HG03460 (cell line): ENCODE measurements at regions not wholly inside any gene's neighbourhood (a gene's known extent, or its start where the extent isn't known, plus 50 kb on each side); places are given as distances from the start of the nearest gene placed in this dataset.

Experiments used
- ATAC-seq: cut with Tn5 transposase; IDR thresholded peaks from one replicate; pipeline ENCODE4 v1.9.1; 2021; ENCODE audit not compliant: unreplicated experiment

DNA sequence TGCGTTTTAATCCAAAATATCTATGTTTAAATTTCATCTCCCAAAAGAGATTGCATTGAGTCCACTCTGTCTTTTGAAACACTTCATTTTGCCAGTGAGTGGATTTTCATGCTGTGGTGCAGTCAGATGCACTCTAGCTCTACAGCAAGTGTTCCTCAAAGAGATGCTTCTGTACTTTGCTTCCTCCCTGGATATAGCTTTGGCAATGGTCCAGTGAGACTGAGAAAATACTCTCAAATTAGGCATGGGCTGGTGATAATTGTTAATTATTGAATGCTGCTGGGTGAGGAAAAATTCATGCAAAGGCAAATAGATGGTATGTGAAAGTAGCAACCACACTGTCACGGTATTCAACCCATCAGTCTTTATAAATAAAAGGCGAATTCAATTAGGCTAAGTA is 396.9 kb downstream of the ADGRL2 start:
- ATAC-seq = no peak

DNA sequence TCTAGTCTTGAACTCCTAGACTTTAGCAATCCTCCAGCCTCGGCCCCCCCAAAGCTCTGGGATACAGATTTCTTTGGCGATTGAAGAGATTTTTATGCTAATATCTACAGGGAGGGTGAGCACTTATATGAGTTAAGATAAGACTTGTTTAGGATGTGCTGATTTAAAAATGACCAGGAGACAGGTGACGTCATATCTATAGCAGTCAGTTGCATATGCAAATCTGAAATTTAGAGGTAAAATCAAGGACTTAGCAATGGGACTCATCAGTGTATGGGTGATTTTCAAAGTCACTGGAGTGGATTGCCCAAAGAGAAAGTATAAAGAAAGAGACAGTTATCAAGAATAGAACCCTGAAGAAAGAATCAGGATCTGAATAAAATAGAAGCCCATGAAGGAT is 394.5 kb downstream of the ADGRL2 start:
- no peak for ATAC-seq

DNA sequence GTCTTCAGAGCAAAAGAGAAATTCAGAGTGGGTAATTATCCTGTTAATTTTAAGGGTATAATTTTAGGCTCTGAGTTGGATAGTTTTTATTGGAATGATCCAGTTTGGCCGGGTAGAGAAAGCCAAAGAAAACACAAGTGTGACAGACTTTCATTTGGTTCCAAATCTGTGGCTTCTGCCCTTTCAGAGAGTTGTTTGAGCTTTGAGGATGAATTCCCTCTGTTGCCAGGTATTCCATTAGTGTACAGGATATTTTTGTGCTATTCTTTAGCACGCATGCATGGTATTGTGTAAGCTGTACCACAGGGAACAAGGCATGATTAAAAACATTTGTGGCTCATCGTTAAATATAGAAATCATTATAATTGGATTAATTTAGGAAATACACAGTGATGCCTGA is 384.4 kb downstream of the ADGRL2 start:
- no peak for ATAC-seq

DNA sequence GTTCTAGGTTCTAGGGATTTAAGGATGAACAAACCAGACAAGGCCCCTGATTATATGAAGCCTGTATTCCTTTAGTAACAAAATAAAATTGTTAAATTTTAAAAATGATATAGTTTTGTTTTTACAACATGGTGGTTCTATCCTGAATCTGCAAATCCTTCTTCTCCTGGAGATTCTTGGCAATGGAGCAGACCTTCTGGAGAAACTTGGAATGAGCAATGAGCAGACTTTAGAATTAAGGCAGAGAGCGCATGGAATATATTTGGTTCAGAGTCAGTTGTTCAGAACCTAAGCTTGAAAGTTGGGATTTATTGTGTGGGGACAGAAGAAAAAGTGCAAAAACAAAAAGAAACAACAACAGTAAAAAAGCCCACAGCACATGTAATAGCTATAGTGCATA is 381.1 kb downstream of the ADGRL2 start:
- no peak for ATAC-seq

DNA sequence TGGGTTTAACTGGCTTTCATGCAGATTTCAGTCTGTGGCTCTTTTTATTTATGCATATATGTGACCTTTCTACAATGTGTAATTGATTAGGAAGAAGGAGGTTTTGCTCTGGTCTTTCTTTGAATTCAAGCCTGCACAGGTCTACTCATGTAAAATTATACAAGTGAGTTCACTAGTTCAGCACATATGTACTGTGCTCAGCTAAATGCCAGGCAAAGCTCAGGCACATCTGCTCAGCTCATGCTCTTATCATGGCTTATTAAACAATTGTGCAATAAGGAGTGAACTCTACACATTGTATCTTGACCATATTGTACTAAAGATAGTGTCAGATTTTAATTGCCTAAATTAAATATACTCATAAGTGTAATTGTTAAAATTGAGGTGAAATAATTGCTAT is 378.4 kb downstream of the ADGRL2 start:
- no peak for ATAC-seq

DNA sequence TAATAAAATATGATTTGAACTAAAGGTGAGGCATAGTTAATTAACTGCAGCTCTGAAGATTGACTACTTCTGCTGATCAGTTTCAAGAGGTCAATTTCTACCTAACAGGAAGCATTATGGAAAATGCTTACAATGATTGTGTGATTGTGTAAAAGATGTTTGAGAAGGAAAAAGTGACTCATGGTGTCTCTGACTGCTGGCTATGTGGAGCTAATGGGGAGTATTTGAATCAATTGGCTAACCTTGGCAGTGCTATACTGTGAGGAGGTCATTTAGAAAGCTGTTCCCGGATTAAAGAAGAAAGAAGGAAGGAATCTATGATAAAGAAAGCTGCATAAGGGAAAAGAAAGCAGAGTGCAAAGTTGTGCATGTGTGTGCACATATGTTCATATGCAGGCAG is 376.5 kb downstream of the ADGRL2 start:
- no peak for ATAC-seq

DNA sequence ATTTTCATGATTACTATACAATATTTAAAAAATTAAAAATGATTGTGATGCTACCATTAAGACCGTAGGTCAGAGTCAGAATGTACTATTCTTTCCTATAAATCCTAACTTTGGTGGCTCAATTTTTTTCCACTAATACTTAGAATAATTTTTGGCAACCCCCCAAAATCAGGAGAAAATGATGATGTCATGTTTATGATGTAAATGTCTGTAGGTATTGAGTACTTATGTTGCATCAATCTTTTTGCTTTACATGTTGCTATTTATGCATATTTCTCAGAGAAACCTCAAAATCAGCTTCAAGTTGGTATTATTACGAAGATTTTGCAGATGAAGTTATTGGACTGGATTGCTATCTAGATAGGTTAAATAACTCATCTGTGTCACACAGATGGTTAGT is 371.2 kb downstream of the ADGRL2 start:
- no peak for ATAC-seq

DNA sequence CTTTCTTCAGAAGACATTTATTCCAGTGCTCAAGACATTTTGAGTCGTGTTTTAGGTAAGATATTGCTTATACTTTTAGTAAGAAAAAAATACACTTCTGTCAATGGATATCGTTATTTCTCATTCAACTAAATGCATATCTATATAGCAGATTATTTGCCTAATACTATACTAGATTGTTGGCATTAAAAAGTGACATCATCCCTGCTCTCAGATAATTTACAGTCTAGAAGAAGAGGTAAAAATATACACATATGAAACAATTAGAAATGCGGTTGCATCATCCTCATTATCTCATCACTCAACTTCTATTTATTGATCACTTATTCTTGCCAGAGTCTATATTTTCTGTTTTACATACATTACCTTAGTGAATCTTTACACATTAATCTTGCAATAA is 367.7 kb downstream of the ADGRL2 start:
- no peak for ATAC-seq

DNA sequence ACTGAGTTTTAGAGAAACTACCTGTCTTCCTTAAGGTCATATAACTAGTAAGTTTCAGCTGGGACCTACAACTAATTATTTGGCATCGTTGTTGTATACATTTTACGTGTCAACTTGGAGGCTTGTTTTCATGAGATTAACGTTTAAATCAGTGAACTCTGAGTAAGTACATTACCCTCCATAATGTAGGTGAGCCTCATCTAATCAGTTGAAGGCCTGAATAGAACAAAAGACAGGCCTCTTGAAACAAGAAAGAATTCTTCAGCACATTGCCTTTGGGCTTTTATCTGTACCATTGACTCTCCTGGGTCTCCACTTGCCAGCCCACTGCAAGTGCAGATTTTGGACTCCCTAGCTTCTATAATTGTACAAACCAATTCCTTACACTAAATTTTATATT is 364.6 kb downstream of the ADGRL2 start:
- ATAC-seq = no peak

DNA sequence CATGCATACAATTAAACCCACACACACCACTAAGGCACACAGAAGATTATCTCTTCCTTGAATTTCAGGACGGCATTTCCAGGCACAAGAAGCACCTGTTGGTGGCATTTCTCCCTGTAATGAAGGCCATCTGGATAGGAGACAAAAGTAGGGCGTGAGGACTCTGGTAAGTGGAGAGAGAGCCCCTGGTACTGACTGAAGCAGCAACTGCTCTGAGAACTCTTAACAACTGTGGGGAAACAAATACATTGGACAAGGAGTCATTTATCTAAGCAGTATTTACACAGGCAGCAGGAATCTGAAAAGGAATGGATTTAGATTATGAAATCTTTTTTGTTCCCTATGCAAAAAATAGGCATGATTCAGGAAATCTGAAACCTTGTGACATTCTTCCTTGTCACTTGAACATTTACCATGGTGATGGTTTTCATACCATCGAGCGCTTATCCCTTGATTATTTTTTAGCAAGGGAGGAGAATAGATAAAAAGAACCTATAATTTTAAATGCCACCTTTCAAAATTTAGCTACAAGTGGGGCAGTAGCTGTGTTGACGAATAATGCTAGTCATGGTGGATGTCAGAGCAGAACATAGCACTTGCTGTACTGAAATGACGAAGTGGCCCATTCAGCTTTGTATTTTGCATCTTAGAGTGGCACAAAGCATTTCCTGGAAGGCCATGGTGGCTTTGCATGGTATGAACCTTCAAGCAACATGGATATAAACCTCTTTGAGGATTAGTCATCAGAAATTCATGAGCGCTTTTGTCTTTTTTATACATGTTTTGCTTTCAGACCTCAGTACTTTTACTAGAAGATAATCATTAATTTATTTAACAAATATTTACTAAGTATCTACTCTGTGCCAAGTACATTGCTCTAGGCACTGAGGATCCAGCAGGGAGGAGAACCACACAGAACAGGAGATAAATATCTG is 362.0 kb downstream of the ADGRL2 start:
- ATAC-seq = no peak

DNA sequence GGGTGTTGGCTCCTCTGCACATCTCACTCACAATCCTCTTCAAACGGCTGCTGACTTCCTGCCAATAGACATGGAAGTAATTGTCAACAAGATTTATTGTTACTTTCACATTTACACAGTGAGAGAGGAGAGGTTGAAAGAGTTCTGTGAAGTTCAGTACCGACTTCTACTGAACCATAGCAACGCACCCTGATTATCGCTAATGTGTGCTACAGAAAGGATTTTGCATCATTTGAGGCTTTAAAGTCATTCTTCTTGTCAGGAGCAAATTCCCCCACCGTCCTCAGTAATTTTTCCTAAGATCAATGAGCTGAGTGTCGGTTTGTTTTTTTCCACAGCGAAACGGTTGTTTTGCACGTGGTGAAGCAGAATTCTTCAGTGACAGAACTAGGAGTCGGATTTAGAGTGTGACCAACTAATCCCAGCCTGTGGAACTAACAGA is 361.0 kb downstream of the ADGRL2 start:
- no peak for ATAC-seq

DNA sequence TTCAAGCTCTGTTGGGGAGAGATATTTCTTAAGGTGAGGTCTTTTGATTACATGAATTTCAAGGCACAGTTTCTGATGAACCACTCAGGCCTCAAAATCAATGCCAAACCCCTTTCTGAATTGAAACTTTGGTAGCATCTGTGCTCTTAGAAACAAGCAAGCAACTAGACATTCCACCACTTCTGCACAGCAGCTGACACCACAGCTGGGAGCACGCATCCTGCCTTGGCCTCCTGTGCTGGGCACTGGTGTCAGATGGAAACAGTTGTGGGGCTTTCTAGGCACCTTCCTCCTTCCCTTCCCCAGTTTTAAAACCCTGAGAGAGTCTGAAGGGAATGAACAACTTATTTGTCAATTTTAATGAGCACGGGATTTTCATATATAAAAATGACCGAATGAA is 360.2 kb downstream of the ADGRL2 start:
- no peak for ATAC-seq

DNA sequence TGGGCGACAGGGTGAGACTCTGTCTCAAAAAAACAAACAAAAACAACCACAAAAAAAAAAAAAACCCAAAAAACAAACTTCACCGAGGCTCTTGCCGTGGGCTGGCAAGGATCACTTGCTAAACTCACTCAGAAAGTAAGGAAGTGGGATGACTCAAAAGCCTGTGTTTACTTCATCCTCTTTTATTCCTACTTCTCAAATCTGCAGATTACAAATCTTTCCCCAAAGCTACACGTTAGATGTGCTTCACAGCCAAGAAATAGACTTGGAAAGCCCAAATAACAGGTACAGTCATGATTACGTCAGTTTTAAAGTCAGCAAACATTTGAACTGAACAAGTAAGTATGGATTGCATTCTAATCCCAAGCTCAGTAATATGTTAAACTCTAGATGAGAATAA is 359.3 kb downstream of the ADGRL2 start:
- ATAC-seq = no peak

DNA sequence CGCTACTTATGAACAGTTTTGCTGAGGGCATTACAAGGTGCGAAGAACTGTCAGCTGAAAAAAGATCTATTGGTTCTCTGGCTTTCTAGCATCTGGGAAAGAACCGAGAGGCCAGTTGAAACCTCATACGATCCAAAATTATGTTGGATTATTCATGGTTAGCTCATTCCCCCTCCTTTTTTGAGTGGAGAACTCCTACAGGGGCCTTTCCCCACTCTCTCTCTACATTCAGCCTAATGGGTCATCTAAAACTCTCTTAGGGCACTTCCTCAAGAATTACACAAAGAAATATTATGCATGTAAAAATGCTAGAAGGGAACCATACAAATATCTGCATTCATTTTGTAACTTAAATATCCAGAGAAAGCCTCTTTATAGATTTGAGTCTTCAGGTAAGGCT is 358.2 kb downstream of the ADGRL2 start:
- no peak for ATAC-seq

DNA sequence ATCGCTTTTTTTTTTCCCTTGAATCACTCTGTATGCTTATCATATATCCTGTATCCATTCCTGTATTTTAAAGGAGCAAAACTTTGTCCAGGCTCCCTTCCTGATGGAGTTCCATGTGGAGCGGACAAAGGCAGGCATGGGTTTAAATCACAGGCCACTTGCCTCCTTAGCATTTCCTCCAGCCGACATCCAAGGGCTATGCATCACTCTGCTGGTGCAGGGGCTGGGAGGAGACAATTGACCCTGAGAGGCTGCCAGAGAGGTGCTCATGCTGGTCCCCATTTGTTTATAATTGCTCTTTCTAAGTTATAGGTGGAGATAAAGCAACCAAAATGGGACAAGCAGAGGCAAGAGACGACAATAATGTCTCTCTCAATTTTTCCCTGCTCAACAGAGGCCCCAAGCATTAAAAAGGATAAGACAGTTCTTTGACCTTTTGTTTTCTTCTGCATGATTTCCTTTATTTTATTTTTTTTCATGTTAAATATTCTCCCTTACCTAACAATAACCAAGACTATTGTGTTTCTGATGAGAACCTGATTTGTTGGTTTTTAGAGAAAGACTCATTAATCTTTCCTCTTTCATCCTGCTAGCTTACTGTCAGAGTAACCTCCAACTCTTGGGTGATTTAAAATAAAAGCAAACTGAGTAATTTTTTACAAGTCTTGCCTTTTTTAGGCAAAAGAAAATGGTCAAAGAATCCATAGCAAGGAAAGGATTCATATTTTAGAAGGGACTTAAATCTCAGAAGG is 353.7 kb downstream of the ADGRL2 start:
- ATAC-seq = no peak

DNA sequence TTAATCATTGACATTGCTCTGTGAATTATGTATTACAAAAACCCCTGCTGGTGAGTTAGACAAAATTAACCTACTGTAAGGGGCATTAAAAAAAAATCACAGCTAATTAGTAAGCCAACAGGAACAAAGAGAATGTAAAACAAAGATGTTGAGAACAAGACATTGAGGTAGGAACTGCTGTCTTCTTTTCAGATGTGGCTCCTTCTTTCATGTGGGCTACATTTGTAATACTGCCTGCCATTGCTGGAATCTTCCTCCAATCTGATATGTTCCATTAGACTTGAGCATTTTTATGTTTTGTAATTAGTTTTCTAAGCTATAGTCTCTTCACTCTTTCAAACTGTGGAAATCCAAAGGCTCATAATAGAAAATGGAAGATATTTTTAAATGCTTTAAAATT is 353.0 kb downstream of the ADGRL2 start:
- ATAC-seq = no peak

DNA sequence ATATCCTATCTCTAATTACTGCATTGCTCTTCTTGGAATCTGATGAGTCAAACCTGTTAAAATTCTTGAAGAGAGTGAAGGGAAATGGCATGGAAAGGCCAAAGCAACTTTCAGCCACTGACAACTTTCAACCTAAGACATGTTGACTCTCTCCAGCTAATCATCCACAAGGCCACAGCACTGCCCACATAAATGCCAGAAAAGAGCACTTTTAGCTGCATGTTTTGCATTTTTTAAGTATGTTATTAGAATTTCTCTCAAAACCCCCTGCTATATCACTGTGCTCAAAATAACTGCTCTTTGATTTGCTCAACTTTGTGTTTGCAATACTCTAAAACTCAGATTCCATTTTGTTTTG is 352.5 kb downstream of the ADGRL2 start:
- ATAC-seq = no peak

DNA sequence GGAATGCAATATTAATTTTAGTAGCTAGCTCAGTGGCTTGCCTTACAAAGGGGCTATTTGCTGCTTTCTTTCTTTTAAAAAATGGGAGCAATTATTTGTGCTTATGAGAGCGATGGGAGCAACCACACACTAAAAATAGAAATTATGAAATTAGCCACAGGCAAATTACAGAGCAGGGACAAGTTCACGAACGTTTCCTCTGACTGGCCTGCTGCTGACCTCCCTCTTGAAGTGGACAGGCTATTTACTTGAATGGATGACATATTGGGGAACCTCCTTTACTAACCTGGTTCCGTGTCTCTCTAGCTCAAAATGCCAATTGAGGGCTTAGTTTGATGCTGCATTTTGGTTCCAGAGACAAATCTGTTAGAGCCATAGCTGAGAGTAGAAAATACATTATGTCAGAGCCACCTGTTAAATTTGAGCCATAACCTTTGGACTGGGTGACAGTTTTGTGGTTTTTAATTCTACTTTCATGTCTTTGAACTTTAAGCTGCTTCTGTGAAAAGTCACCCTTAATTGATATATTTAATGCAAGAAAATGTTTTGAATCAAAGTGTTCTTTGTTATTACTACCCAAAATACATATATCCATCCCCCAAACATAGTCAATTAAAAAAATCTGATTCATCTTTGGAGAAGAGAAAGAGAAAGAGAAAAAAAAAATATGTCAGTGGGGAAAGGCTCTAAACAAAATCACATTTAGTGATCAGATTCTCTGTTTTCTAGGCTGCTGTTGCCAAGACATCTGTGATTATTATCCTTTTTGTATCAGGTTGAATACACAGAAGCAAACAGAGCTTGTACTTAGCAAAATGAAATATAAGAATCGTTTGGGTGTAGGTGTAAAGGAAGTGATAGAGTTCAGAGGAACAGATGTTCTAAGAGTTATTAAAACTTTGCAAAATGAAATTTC is 351.9 kb downstream of the ADGRL2 start:
- ATAC-seq = no peak

DNA sequence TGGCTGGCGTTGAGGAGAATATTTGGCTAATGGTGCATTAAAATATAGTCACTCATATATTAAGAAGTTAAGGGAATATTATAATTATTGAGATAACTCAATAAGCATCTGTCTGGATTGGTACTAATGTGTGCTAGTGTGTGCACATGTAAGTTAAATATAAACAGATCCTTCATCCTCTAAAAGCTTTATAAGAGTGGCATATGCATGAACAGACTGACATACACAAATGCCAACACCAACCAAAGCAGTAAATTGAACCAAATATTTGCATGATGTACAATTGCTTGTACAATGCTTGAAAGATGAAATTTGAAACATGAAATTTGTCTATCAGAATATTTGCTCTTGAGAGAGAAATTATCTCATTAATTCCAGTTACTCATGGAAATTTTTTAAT is 344.9 kb downstream of the ADGRL2 start:
- ATAC-seq = no peak

DNA sequence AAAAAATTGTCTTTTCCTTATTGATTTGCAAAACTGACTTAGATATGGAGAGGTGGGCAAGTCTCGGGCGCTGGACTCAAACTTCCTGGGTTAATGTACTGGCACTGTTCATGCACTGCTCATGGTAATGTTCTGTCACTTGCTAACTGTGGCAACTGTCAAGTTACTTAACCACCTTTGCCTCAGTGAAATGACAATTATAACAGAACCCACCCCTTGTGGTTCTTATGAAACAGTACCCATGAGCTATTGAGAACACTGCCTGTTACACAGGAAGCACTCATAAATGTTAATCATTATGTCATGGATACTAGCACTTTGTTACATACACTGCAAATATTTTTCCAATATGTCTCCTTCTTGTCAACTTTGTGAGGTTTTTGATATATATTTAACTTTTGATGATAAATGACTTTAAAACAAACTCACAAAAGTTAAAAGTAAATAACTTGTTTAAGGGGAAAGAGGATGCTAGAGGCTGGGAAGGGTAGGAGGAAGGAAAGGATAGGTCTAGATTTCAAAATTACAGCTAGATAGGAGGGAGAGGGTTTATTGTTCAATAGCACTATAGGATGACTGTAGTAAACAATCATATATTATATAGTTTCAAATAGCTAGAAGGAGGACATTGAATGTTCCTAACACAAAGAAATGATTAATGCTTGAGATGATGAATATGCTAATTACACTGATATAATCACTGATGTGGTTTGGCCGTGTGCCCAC is 342.5 kb downstream of the ADGRL2 start:
- ATAC-seq = no peak

DNA sequence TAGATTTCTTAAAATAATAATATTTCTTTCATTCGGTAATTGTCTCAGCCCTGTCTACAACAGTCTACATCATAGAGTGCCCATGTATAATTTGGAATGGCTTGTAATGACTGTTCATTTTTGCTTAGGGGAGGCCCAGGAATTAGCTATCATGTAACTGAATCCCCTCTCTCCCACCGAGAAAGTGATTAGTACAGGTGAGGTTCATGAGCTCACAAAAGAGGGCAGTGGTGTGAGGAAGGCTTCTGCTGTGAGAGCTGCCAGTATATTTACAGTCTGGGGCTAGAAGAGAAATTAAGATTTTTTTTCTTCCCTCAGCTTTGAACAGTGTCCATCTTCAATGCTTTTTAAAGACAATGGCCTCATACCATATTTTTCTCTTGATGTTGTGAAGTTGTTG is 340.7 kb downstream of the ADGRL2 start:
- ATAC-seq = no peak
